HG03135 (cell line): ENCODE measurements at regions not wholly inside any gene's neighbourhood (a gene's known extent, or its start where the extent isn't known, plus 50 kb on each side); places are given as distances from the start of the nearest gene placed in this dataset.

Source experiments
- ATAC-seq: cut with Tn5 transposase; IDR thresholded peaks from one replicate; pipeline ENCODE4 v1.9.1; 2021; ENCODE audit warnings: mild to moderate bottlenecking, moderate library complexity; ENCODE audit not compliant: unreplicated experiment

DNA sequence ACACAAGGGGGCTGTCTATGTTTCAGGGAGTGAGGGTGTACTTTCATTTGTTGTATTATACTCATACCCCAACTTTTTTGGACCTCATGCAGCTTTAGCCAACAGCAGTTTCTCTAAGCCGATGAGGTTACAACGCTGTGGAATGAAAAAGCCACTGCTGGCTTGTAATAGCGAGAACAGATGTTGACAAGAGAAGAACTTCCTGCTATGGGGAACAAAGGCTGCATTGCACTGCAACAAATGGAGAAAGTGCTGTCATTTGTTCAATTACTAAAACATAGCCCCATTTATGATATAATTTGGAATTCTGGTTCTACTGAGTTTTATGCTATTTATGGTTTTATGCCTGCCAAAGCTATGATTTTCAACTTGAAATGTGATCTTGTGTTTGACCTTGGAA lies 104.2 kb upstream of the TMEM72 start:
- no peak for ATAC-seq

DNA sequence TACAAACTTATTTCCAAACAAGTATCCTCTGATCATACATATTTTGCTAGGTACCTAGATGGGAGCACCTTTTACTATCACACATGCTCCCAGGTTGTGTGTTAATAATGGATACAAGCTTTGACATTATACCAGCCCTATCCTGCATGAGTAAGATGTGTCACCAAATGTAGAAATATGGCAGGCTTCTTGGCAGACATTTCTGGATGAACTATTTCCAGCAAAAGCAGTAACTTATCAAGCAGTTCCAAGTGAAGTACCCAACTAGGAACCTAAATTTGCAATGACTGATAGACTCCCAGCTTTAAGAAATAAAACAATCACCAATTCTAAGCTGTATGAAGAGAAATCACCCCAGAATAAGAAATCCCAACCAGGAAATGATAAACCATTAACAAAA lies 103.7 kb upstream of the TMEM72 start:
- ATAC-seq: no peak

DNA sequence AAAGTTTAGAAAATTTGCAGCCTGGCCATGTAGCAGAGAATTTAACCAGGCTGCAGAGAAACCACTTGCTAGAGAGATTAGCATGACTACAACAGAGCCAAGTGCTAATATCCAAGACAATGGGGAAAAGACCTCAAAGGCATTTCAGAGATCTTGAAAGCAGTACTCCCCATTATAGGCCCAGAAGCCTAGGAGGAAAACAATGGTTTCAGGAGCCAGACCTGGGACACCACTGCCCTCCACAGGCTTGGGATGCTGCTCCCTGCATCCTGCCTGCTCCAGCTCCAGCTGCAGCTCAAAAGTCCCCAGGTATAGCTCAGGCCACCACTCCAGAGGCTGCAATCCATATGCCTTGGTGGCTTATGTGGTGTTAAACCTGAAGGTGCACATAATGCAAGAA lies 101.5 kb upstream of the TMEM72 start:
- no peak for ATAC-seq

DNA sequence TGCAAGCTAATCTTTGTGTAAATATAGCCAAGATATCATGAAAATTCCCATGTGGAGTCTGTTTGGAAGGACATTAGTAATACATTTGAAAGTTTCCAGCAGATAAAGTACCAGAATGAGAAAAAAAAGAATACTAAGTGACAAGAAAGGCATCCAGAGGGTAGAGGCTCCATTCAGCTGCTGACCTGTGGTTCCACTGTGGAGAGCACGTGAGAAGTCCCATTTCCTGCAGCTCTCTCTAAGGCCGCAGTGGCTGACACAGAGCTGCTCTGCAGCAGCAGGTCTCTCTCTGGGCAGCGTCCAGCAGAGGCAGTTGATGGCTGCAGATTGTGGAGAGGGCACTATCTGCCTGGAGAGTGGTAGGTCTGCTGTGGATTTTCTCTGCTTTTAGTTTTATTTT lies 100.1 kb upstream of the TMEM72 start:
- no peak for ATAC-seq

DNA sequence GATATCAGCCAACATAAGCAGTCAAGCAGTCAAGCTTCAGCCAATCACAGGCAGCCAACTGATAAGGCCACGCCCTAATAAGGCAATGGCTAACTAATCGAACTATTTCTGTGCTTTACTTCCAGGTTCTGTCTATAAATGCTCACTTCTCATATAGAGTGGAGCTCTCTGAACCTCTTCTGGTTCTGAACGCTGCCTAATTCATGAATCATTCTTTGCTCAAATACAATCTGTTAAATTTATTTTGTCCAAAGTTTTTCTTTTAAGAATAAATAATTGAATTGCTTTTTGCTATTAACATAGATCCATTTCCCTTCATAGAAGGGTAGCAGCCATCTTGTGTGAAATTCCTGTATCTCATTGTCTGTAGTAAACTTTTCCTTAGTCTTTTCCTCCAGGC lies 97.9 kb upstream of the TMEM72 start:
- no peak for ATAC-seq

DNA sequence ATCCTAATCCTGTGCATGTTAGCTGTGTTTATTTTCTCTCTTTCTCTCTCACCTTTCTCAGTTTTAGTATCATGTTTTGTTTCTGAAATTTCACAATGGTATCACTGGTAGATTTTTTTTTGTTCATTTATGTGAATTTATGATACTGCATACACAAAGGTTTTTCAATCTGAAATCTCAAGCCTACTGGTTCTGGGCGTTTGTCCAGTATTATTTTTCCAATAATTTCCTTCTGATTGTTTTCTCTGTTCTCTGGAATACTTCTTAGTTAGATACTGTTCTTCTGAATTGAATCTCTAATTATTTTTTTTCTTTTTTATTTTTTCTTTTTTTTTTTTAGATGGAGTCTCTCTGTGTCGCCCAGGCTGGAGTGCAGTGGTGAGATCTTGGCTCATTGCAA lies 96.2 kb upstream of the TMEM72 start:
- ATAC-seq: no peak

DNA sequence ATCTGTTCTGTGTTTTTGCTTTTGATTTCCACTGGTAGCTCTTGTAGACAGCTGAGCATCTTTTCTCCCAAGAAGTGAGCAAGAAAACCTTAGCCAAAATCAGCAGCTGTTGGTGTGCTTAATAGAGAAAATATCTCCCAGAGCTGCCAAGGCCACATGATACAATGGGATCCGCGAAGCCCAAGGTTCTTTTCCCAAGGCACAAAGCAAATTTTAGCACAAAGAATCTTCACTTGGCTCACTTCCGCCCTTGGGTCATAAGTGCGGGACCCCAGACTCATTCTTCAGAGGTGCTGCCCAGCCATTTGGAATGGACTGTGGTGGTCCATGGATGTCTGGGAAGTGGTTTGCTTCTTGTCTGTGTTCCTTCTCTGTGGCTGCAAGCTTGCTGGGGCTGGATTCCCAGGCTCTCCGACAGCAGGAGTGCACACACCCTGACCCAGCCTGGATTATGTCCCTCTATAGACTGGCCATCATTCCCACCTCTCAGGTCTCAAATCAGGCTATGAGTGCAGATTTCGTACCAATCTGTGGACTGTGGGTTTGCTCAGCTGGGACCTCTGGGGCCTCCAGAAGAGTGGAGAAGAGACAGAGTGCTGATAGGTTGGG lies 93.0 kb upstream of the TMEM72 start:
- ATAC-seq: no peak

DNA sequence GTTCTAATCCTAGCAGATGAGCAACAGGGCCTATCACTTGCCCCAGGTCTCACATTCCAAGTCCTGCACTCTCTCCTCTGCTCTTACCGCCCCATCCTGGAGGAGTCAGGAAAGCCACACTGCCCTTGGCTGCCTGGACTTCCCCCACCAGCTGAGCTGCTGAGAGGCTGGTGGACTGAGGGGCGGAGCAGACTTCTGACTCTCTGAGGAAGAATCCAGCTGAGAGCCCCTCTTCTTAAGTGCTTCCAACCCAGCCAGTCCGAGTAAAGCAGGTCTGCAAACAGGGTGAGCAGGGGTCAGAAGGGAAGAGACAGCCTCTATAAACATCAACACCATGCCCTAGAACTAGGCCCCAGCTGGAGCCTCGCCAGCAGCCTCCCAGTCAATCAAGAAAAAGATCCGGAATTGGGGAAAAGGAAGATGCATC lies 92.4 kb upstream of the TMEM72 start:
- ATAC-seq: no peak

DNA sequence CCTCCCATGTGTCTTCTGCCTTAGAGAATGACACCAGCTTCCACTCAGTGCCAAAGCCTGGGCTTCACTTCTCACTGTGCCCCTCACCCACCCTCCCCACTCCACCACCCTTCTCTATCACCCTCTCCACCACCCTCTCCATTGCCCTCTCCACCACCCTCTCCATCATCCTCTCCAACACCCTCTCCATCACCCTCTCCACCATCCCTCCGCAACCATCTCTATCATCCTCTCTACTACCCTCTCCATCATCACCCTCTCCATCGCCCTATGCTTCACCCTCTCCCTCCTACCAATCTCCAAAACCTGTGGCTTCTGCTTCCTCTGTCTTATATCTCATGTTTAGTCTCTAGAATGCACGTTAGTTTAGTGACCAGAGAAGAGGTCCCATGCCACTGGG lies 91.0 kb upstream of the TMEM72 start:
- no peak for ATAC-seq

DNA sequence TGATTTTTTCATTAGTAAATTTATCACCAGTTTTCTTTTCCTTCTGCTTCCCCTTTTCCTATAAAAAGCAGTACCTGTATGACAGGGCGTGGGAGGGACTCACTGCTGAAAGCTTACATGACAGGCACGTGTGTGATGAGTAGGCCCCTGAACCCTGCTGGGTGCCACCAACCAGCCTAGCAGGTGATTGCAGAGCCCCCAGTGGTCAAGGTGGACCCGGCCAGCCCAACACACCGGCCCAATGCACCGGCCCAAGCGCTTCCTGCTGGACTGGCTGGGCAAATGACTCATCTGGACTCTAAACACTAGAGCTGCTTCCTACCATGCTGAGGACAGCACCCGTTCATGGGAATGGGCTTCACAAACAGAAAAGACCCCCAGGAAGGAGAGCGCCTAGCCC lies 89.8 kb upstream of the TMEM72 start:
- ATAC-seq: no peak

DNA sequence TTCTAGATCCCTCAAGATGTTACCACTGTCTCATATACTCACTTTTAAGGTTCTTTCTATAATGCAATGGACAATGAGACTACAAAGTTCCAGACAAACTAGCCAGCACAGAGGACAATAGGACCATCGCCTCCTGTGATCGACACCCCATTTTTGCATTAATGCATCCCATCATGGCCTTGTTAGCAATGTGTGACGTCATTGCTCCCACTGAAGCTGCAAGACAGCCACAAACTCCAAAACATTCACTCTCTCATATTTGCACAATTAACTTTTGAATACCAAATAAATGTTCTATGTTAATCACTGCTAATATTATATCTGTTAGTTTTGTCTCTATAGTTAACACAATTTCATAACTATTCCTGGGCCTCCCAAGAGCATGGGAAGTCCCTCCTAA lies 88.8 kb upstream of the TMEM72 start:
- no peak for ATAC-seq

DNA sequence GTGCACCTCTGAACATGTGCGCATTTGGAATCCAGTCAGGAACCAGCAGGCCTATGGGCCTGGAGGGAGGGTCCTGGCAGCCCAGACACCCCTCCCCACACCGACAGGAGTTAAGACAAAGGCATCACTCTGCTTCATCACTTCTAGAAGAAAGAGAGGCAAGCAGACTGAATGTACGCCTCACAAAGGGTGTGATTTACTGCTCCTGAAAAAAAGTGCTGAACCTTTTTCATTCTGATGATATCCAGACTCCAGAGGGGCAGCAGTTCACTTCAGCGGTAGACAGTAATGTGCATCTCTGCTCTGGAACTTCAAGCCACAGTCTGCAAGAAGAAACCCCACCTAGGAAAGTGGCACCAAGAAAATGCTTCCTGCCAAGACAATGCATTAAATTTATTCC lies 88.2 kb upstream of the TMEM72 start:
- no peak for ATAC-seq

DNA sequence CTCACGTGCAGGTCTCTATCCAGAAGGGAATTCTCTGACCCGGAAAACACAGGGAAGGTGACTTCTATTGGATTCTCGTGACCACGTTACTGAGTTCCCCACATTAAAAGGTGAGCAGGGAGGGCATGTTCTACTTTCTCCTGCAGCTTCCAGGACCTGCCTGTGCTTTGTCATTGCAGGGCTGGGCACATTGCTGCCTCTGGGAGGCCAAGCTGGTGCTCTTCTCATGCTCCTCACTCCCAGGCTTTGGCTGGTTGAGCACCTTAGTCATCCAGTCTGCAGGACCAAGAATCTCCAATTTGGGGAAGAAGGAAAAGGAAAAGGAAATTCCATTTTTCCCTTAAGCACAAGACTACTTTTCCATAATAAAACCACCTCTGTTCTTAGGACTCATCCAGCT lies 86.5 kb upstream of the TMEM72 start:
- no peak for ATAC-seq

DNA sequence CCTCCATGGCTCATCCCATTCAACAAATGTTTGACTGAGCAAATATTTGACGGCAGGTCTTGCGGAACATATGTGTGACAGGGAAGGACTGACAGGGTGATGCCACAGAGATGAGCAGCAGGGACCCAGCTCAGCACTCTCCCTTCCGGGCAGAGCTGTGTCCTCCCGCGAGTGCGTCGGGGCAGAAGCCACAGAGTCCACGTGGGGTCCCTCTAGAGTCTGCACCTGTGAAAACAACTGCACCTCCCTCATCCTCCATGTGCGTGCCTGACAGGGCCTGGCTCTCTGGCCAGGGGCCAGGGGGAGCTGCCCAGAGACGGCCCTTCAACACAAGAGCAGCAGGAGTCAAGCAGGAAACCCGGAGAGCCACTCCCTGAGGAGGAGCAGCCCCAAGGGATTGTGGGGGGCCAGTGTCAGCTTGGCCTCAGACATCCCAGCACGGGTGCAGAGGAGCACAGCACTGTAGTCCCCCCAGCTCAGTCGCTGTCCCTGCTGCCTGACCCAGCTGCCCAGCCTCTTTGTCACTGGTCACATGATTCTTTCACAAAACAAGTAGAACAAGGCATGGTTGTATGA lies 83.6 kb upstream of the TMEM72 start:
- ATAC-seq: no peak

DNA sequence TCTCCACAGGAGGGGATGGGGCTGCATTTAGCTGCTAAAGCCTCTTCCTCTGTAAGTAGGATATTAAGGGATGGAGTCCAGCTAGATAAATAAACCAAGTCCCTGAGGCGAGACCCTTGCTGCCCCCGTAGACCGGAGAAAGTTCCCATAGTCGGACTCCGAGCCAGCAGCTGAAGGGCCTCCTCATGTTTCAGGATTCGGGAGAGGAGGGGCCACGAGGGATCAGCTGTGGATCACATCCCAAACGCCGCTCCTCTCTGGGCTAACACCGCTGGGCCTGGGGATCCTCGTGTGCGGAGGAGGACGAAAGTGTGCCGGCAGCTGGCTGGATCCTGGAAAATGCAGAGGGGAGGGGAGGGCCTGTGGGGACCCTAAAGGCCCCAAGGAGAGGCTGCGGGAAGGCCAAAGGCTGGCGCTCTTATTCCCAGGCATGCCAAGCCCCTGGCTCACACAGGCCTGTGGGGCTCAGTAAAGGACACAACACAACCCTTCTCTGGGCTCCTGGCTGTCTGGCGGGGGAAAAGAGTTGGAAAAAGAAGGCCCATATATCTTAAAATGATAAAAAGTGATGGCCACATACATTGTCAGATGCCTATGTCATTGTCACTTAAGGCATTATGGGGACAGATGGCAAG lies 82.5 kb upstream of the TMEM72 start:
- no peak for ATAC-seq

DNA sequence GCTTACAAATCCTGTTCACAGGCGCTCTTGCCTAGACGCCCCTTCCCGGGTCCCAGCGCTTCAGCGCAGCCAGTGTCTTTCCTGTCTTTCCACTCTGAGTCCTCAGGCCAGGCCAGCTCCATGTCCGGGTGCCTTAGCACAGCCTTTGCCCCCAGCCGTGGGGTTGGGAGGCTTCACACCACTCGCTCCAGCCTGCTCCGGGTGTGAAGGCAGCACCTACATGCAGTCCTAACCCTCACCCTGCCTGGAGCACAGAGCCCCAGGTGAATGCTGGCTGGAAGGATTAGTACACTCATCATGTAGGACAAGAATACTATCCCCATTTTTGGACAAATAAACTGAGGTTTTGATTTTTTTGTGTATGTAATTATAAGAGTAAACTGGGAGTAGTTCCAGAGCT lies 81.7 kb upstream of the TMEM72 start:
- ATAC-seq: no peak

DNA sequence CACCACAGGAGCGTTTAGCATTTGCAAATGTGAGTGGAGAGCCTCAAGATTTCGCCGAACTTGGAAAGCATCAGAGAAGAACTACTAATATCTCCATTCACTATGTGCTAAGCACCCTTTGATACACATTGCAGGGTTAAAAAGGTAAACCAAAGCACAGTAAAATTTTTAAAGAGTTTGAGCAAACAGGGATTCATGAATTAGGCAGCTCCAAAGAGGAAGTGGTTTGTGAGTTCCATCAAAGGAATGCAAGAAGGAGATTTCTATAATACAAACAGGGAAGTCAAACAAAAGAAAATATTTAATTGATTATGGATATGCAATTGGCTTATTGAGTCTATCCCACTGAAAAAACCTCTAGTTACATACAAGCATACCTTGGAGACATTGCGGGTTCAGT lies 81.1 kb upstream of the TMEM72 start:
- no peak for ATAC-seq

DNA sequence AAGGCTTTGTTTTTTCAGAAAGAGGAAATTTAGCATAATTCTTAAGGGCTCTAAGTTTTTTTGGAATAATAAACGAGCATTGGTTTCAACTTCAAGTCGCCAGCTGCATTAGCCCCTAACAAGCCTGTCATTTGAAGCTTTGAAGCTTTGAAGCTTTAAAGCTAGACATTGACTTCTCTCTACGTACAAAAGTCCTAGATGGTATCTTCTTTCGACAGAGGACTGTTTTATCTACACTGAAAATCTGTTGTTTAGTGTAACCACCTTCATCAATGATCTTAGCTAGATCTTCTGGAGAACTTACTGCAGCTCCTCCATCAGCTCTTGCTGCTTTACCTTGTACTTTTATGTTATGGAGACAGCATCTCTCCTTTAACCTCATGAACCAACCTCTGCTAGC lies 79.6 kb upstream of the TMEM72 start:
- ATAC-seq: no peak

DNA sequence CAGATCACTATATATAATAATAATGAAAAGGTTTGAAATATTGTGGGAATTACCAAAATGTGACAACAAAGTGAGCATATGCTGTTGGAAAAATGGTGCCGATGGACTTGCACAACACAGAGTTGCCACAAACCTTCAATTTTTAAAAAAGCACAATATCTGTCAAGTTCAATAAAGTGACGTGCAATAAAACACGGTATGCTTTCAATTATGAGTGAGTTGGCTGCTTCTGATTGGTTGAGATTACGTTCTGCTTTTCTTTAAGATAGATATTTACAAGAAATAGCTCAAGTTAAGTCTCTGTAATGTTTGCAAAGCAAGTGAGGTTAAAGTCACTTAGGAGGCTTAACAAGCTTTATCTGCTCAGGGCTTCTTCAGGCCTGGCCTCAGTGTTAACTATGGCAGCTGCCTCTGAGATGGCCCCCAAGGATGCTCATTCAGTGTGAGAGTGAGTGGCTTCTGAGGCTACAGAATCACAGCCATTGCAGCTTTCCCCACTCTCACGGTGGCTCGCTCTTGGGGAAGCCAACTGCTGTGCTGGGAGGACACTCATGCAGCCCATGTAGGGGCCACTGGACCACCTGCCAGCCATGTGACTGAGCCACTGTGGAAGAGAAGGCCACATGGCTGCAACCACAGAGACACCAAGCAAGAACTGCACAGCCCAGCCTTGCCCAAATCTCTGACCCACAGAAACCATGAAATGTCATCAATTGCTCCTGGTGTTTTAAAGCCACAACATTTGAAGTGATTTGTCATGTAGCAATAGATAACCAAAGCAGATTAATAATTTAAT lies 78.3 kb upstream of the TMEM72 start:
- ATAC-seq: no peak

DNA sequence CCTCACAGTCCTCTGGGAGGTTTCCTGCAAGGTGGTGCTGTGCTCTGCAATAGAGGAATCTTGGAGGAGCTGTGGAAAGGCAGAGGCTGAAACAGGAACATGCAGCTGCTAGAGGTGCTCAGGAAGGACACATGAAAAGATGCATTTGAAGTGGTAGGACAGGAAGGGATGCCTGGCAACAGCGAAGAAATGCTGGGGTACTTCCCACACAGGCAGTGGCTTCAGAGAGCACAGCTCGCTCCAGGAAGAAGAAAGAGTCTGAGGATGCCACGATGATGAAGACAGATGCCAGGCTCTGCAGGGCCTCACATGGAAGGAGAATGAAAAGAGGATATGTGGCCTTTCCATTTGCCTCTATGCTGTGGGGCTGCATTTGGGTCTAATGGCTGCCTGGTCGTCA lies 77.0 kb upstream of the TMEM72 start:
- no peak for ATAC-seq

DNA sequence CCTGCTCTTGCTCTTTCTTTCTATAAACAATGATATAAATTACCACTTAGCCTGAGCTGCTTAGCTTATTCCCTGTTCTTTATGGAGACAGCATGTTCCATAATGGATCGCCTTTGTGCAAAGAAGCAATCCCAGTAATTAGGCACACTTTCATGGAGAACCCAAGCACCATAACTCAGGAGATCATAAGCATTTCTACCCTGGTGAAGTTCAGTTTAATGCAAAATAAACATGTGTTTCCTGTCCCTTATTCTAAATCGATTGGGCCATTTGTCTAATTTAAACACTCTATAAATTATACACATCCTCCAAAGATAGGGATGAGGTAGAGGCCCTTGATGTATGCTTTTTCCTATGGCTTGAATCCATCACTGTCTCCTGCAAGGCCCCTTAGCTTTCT lies 75.8 kb upstream of the TMEM72 start:
- ATAC-seq: no peak

DNA sequence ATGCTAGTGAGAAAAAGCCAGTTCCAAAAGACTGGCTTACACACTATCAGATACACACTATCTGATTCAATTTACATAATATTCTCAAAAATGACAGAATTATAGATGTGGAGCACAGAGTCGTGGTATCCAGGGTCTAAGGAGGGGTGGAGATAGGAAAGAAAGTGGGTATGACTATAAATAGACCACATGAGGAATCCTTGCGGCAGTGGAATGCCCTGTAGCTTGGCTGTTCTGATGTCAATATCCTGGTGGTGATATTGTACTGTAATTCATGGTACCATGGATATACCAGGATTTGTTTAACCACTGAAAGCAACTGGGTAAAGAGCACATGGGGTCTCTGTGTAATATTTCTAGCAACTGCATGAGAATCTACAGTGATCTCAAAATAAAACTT lies 67.7 kb upstream of the TMEM72 start:
- ATAC-seq: no peak
